ENCODE measurements at regions not wholly inside any gene's neighbourhood (a gene's known extent, or its start where the extent isn't known, plus 50 kb on each side); places are given as distances from the start of the nearest gene placed in this dataset.

- peak in 3 of 4 experiments; percentile 33 to 43 (median 38) for DNase-seq
These were observed 132.6 kb downstream of the MRPL36 start for GRCh38 chr5:1666812-1667588.

- no peak for DNase-seq
These were observed 133.4 kb downstream of the MRPL36 start for GRCh38 chr5:1666221-1666620.

GRCh38 chr5:1665803-1666202 lies 133.8 kb downstream of the MRPL36 start:
- DNase-seq = no peak

- no peak for DNase-seq
These were observed 134.4 kb downstream of the MRPL36 start for GRCh38 chr5:1665231-1665630.

- DNase-seq = no peak
These were observed 136.5 kb downstream of the MRPL36 start for GRCh38 chr5:1663186-1663585.

- DNase-seq = no peak
These were observed 137.0 kb downstream of the MRPL36 start for GRCh38 chr5:1662559-1663085.

GRCh38 chr5:1661831-1662558 lies 137.6 kb downstream of the MRPL36 start:
- no peak for DNase-seq

- DNase-seq = no peak
These were observed 137.6 kb upstream of the LPCAT1 start for GRCh38 chr5:1661311-1661710.

- DNase-seq = no peak
These were observed 136.8 kb upstream of the LPCAT1 start for GRCh38 chr5:1660511-1660910.

GRCh38 chr5:1660001-1660400 lies 136.2 kb upstream of the LPCAT1 start:
- DNase-seq = no peak

GRCh38 chr5:1659100-1659981 lies 135.6 kb upstream of the LPCAT1 start:
- no peak for DNase-seq

- no peak for DNase-seq
These were observed 134.9 kb upstream of the LPCAT1 start for GRCh38 chr5:1658665-1659064.

- DNase-seq = no peak
These were observed 133.5 kb upstream of the LPCAT1 start for GRCh38 chr5:1657161-1657741.

- DNase-seq = no peak
These were observed 132.7 kb upstream of the LPCAT1 start for GRCh38 chr5:1656271-1656975.

GRCh38 chr5:1655496-1656270 lies 131.9 kb upstream of the LPCAT1 start:
- no peak for DNase-seq

- DNase-seq = no peak
These were observed 131.2 kb upstream of the LPCAT1 start for GRCh38 chr5:1654786-1655495.

GRCh38 chr5:1653698-1654651 lies 130.2 kb upstream of the LPCAT1 start:
- peak; percentile 9 to 42 (median 14) for DNase-seq

GRCh38 chr5:1652873-1653697 lies 129.3 kb upstream of the LPCAT1 start:
- DNase-seq = no peak

Measured in activated naive CD4-positive, alpha-beta T cell (primary cell).